ENCODE measurements at regions not wholly inside any gene's neighbourhood (a gene's known extent, or its start where the extent isn't known, plus 50 kb on each side); places are given as distances from the start of the nearest gene placed in this dataset.

DNA sequence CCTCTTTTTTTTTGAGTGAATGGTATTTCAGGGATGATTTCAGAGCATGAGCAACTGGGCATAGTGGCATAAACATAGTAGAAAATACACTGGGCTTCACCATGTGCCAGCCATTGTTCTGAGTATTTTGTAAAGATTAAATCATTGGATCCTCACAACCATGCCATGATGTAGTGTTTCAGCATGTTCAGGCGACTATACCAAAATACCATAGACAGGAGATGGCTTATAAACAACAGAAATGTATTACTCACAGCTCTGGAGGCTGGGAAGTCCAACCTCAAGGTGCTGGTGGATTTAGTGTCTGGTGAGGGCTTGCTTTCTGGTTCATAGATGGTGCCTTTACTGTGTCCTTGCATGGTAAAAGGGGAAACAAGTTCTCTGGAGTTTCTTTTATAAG, 101.5 kb upstream of the KL start:
- DNase-seq, result no peak

DNA sequence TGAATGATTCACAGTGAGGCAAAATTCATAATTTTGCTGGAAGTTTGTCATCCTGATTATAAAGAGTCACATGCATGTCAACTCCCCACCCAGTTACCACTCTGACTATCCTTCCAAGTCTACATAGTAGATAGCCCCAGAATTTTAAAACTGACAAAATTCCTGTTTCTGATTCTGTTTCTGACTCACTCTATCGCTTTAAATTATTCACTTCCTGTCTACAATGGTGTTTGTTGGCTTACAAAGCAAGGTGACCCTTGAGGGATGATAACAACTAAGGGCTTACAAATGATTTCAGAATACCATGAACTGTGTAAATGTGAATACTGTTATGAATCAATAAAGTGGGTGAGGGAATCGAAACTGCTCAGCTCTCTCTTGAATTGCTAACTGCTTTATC, 98.7 kb upstream of the KL start:
- no peak for DNase-seq

DNA sequence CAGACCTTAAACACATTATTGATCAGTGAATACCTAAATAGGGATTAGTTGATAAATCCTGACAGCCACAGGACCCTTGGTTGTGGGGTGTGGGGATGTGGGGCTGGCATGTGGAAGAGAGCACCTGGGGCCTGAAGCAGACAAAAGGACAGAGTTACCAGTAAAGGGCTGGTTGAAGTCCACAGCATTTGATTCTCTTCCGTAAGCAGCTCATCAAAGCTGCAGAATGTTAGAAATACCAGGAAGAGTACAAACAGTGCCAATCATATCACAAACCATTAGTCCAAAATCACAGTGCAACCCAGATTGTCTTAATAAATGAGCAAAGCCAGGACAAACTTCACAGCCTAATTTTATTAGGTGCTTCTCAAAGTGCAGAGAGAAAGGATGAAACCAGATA, 92.5 kb upstream of the KL start:
- DNase-seq, result no peak

DNA sequence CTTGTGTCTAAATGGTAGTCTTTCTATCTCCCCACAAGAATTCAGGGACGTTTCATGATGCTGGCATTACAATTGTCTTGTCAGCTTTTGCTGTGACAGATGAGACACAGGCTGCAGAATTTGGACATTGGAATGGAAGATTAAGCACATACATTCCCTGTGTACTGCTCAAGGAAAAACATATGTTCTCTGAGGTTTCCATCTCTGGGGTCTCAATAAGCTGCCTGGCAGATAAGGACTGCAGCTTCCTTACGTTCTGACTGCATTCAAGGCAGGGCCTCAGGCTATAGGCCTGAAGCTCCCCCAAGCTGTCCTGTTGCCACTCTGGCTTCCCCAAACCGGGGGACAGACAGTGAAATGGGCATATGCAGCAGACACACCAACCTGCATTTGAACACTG, 91.3 kb upstream of the KL start:
- DNase-seq, result no peak

DNA sequence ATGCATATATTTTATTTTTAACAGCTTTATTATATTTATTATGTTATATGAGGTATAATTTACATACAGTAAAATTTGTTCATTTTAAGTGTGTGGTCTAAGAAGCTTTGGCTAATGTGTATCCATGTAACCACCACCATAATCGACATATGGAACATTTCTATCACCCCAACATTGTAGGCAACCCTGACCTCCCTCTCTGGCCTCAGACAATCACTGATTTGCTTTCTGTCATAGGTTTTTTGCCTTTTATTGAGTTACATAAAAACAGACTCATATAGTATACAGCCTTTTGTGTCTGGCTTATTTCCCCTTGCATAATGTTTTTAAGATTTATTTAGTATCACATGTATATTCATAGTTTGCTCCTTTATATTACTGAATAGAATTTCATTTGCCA, 90.7 kb upstream of the KL start:
- no peak for DNase-seq

DNA sequence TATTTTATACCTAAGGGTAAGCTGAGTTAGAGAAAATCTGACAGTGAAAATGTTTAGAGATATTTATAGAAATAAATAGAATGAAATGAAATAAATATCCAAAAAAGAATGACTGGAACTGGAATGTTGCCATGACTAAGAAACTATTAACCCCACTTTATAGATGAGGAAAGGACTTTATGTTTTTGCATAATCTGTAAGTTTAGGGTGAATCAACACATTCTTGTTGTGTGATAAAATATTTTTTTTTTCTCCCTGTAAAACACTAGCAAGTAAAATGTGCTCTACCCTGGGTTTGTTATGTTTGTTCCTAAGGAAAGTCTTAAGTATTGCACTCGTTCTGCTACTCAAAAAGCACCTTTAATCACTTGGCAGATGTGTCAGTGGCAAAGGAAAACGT, 83.8 kb upstream of the KL start:
- DNase-seq, result no peak

DNA sequence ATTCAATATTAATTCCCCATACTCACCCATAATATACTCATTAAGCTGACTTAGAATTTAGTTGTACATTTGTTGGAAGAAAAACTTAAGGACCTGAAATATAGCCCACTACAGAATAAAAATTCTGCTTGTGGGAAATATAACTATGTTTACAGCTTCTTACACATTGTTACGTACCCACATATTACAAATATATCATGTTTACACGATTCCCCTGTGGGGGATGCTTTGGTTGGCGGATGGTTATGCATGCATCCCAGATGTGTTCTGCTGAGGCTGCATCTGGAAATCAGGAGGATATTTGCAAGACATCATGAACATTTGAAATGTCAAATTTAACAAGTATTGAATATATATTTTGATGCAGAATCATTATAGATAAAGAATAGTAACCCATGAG, 79.5 kb upstream of the KL start:
- DNase-seq, result no peak

DNA sequence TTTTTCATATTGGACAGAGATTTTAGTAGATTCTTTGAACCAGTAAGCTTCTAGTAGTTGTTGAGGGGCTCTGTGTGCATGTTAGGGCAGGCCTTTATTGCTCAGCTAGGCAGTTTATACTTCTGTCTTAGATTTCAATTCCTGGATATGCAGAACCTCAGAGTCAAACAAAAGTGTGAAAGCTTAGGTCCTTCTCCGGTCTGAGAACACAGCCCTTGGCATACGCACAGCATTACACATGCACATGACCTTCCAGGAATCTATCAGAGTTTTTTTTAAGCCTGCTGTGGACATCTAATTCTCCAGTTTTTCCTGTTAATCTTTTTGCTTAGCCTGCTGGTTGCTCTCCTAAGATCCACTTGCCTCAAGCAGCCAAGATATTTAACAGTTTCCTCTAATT, 77.9 kb upstream of the KL start:
- DNase-seq, result no peak

DNA sequence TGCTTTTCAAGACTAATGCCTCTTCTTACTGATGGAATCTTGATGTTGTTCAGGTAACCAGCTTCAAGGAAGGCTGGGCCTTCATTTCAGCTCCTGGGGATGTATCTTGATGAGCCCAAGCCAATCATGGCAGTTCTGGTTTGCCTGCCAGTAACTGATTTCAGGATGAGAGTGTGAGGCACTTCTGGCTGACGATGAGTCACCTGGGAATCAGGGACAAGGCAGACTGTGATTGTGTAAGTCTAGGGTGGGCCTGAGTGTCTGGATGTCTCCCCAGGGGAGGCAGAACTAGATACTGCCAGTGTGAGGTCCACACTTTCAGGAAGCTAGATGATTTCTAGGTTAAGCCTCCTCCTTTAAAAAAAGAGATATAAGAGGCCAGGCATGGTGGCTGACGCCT, 77.3 kb upstream of the KL start:
- DNase-seq, result no peak

DNA sequence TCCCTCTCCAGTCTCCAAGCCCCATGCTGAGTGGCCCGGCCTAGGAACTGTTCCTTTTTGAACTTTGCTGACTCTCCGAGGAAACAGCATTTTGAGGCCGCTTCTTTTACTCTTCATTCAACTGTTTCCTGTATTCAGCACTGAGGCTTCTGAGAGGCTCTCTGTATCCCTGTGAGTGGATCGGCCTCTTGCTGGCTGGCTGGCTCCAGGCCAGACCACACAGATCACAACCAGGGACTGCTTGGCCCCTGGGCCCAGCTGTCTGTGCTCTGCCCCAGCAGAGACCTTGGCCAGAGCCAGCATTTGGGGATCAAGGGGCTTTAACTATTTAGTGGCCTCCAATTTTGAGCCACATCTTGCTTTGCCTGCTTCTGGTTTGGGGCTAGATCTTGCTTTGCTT, 75.6 kb upstream of the KL start:
- no peak for DNase-seq

DNA sequence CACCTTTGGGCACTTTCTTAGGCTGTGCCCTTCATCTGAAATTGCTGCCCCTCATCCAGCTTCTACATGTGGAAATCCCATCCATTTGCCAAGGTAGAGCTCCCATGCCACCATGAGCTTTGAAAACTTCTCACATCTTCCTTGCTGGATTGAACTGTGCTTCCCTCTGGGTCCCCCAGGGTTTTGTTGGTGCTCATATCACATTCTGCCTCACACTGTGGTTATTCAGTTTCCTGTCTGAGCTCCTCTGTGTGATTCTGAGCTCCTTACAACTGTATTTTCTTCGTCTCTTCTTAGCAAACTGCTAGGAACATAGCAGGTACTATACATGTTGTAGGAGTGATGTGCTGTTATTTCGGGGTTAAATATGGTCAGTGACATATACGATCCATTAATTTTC, 74.9 kb upstream of the KL start:
- DNase-seq, result no peak

DNA sequence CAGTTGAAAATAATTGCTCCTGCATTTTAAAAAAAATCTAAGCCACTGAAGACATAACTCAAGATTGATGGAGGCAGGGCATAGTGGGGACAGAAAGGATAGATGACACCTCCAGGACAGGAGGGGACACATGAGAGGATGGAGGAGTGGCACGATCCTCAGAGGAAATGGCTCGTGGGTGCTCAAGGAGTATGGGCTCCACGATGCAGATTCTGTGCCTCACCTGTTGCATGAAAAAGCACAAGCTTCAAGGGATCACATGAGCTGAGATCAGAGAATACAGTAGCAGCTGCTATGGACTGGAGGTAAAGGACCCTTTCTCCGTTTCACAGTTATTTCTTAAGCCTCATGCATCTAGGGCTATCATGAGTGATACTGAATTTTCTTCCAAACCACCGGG, 69.7 kb upstream of the KL start:
- no peak for DNase-seq

DNA sequence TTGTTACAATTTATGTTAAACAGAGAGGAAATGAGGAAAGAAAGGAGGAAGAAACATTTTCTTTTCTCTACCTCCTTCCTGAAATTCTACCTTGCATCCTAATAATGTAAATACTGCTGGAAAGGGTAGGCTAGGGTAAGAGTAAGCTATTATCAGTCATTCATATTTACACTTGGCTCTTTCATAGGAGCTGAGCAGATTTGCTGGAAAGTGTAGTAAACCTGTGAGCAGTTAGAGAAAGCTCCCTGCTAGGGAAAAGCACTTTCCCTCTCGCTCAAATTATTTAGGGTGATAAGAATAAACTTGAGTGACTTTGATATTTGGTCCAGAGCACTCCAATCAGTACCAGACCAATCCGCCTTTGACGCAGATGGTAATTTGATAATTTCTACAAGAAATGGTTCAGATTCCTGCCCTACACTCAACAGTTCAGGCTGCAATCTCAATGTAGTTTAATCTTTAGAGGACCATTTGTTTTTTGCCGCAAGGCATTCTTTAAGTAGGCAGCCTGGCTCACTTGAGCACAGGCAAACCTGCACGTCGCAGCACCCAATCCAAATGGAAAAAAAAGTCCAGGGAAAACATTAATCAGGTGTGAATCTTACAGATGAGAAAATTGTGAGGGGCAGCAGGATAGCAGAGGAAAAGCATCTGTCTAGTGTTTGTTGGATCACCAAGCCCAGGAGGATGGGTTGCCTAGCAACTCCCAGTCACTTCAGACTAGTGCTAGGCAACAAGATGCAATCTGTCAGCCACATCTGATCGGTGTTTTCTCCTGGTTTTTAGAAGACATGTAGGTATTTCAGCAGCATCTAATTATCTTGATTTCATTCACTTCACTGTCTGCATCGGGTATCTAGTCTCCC, 68.6 kb upstream of the KL start:
- DNase-seq, result no peak

DNA sequence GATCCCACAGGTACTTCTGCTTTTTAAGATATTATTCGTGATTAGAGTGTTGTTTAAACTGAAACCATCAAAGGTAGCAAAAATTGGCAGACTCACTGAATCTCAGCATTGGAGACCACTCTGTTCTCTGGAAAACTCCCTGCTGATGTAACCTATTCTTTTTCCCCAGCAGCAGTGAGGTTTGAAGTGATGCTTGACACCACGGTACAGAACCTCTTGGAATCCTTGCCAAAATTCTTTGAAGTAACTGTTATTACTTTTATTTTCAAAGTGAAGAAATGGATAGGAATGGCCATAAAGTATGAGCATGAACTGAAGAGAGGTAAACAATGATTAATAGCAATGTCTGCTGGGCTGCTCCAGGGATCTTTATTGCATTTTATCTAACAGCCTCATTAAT, 66.4 kb upstream of the KL start:
- no peak for DNase-seq

DNA sequence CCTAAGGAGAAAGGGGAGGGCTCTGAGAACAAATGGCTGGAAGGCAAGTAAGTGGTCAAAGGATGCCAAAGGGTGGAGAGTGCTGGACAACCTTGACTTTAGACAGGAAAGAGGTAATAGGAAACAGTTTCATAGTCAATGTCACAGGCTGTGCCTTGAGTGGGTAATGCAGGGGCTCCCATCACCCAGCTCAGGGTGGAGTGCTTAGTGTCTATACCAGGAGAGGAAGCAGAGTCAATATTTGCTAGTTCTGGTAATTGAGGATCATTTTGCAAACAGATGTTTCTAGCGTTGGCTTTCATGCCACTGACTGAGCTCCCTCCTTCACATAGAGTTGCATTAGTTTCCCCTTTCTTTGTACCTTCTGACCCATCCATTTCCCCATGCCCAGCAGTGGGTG, 64.6 kb upstream of the KL start:
- no peak for DNase-seq

DNA sequence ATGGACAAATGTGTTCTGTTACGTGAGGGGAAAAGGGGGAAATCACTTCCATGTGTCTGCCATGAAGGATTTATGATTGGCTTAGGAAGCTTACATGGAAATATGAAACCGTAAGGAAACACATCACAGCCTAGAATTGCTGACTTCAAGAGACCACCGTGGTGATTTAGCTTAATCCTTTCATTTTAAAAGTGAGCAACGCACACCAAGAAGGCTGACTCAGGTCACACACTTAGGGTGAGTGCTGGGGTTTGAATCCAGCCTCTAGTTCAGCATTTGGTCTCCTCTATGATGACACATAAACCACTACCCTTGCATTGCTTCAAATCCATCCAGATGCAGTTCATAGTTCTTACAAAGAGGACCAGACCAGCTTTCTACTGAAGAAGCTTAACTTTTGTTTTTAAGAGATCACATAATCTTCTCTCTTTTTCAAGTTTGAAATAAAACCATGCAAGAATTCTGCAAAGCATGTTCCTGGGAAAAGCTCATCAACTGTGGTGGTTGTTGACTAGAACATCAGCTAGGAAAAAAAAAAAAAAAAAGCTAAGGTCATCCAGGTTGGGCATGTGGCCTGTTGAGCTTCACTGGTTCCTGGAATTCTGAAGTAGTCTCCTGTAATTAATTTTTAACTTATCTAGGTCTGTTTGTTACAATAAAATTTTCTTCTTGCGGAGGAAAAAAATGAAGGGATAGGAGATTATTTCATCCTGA, 60.2 kb upstream of the KL start:
- no peak for DNase-seq

DNA sequence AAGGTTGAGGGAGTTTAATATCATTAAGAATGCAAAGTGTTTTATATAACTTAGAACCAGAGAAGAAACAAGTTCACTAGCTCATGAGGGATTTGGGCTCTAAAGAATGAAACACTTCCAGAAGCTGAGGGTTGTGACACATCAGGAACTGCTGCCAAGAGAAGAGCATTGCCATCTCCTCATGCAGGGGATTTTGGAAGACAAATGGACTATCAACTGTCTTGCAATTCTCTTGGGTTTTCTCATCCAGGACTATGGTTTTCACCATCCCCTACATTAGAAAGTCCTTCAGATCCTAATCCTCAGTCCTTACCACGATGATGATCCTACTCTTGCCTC, 59.7 kb upstream of the KL start:
- DNase-seq, result no peak

DNA sequence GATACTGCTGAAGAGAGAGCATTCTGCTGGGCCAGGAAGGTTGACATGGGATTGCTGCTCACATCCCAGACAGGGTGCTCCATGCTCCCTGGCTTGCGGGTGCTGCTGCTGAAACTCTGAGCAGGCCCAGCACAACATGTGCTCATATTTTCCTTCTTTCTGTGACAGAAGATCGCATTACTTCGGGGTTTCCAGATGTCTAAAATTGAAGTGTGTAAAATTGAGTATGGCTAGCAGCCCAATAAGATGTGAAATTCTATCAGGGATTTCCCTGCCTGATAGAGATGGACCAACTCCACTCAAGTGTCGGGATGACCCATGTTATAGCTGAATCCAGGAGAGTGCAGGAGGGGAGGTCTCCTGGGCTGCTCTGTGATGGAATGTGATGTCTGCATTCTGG, 55.6 kb upstream of the KL start:
- DNase-seq, result no peak

DNA sequence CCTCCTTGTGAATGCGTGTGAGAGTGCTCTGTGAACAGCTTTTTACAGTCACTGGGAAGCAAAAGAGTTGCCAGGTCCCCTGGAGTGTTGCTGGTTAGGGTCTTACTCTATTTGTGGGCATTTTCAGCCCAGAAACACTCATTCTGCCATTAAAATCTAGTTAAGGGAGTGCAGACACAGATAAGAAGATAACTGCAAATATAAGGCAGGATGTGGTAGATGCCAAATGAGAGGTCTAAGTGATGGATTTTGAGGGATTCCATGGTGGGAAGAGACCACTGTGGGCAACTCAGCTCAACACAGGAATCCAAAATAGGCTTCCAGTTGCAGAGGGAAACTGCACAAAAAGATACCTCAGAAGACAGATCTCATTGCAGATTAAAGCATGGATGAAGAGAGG, 54.5 kb upstream of the KL start:
- no peak for DNase-seq

DNA sequence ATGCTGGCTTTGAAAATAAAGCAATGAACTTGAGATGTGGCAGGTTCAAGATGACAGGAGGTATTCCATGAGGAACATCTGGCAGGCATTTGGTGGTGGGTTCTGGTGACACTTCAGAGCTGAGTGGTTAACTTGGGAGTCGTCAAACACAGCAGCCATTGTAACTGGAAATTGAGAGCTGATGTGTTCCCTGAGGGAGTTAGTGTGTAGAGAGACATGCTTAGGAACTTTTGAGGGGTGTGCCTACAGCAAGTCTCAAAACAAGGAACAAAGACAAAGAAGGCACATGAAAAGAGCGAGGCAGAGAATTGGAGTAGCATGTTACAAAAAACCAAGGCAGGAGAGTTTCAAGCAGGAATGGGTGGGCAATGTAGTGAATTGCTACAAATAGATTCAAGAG, 53.9 kb upstream of the KL start:
- DNase-seq, result no peak

DNA sequence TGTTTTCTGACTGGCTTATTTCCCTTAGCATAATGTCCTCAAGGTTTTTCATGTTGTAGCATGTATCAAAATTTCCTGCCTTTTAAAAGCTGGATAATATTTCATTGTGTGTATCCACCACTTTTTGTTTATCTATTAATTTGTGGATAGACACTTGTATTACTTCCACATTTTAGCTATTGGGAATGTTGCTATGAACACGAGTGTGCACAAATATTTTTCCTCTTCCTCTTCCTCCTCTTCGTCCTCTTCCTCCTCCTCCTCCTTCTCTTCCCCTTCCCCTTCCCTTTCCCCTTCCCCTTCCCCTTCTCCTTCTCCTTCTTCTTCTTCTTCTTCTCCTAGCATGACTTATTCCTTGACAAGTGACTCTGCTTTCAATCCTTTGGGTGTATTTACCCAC, 51.2 kb upstream of the KL start:
- no peak for DNase-seq

All from activated CD4-positive, alpha-beta T cell treated with anti-CD3 and anti-CD28 coated beads, Interleukin-2, amount 50 U/mL, for 48 hours (primary cell).